GM12878 (cell line): ENCODE measurements at regions not wholly inside any gene's neighbourhood (a gene's known extent, or its start where the extent isn't known, plus 50 kb on each side); places are given as distances from the start of the nearest gene placed in this dataset.

Source experiments
- CTCF ChIP-seq, 3 experiments: IDR thresholded peaks in 2 of 3; conservative IDR thresholded peaks in 1 of 3; 2 replicates each; pipeline ENCODE4 v1.5.1; 2011; ENCODE audit warnings: low read depth in 3 of 3, low read length in 3 of 3, mild to moderate bottlenecking in 3 of 3, control low read depth in 2 of 3, moderate library complexity in 2 of 3, inconsistent platforms in 1 of 3, mixed read lengths in 1 of 3; ENCODE audit not compliant: control insufficient read depth in 2 of 3, insufficient read depth in 1 of 3; ENCODE audit errors: extremely low read depth in 1 of 3
- POLR2AphosphoS5 ChIP-seq: IDR thresholded peaks from 2 replicates; pipeline ENCODE4 v1.6.1; 2011; ENCODE audit warnings: mild to moderate bottlenecking, low read length, inconsistent platforms

GRCh38 chr4:110271986-110272385 lies 73.6 kb upstream of the ELOVL6 start:
- TF ChIP-seq POLR2AphosphoS5 (no peak), CTCF (IDR thresholded peaks at IDR 0.05 in 2 of 3, conservative IDR thresholded peaks at IDR 0.05 in 1 of 3; ENCODE audit: control insufficient read depth in 2 of 3, extremely low read depth in 1 of 3, insufficient read depth in 1 of 3, low read depth in 3 of 3, low read length in 3 of 3) (no peak)
